Activated T-helper 17 cell treated with anti-CD3 and anti-CD28 coated beads, Interleukin-2, amount 50 U/mL, for 72 hours (primary cell): ENCODE measurements at regions not wholly inside any gene's neighbourhood (a gene's known extent, or its start where the extent isn't known, plus 50 kb on each side); places are given as distances from the start of the nearest gene placed in this dataset.
A peak's percentile ranks its signal among the peaks of the same experiment; 100 is the strongest.

Experiments used
- ATAC-seq: fragments of 150-1000 bp; cut with Tn5 transposase; replicated peaks from 2 replicates; pipeline ENCODE4 v1.10.0; 2021; ENCODE audit warnings: mild to moderate bottlenecking, moderate library complexity
- H3K27ac Mint-ChIP-seq: one replicate; pipeline ENCODE4 v1.8.0; 2022; ENCODE audit warnings: mixed read lengths
- H3K27me3 Mint-ChIP-seq: one replicate; pipeline ENCODE4 v1.8.0; 2022; ENCODE audit warnings: mixed read lengths
- H3K36me3 Mint-ChIP-seq: one replicate; pipeline ENCODE4 v1.8.0; 2022; ENCODE audit warnings: low read depth, mild to moderate bottlenecking, mixed read lengths
- H3K4me1 Mint-ChIP-seq: one replicate; pipeline ENCODE4 v1.8.0; 2022; ENCODE audit warnings: mixed read lengths
- H3K4me3 Mint-ChIP-seq: one replicate; pipeline ENCODE4 v1.8.0; 2022; ENCODE audit warnings: mild to moderate bottlenecking, mixed read lengths
- H3K9me3 Mint-ChIP-seq: one replicate; pipeline ENCODE4 v1.8.0; 2022; ENCODE audit warnings: mixed read lengths

- Mint-ChIP-seq H3K9me3 (no peaks in the 10 kb centered on the region), H3K4me1 (no peaks in the 10 kb centered on the region), H3K4me3 (no peak overlapping the region), H3K27ac (no peak overlapping the region), H3K36me3 (no peaks in the 10 kb centered on the region), H3K27me3 (peaks cover 26% of the 10 kb centered on the region)
- ATAC-seq, result no peak
Measured at GRCh38 chr19:28730791-28731512, 482.0 kb downstream of the UQCRFS1 start.

GRCh38 chr19:28727480-28728159 is 485.3 kb downstream of the UQCRFS1 start:
- H3K27ac Mint-ChIP-seq, result no peak overlapping the region
- no peaks in the 10 kb centered on the region for H3K36me3 Mint-ChIP-seq
- no peaks in the 10 kb centered on the region for H3K4me1 Mint-ChIP-seq
- no peaks in the 10 kb centered on the region for H3K9me3 Mint-ChIP-seq
- ATAC-seq, result peak; percentile 70
- H3K4me3 Mint-ChIP-seq, result no peak overlapping the region
- H3K27me3 Mint-ChIP-seq, result peaks cover 27% of the 10 kb centered on the region

GRCh38 chr19:28726533-28727479 is 486.1 kb downstream of the UQCRFS1 start:
- Mint-ChIP-seq H3K4me3 (peak overlapping the region; percentile 0), H3K27ac (no peak overlapping the region), H3K27me3 (peaks cover 27% of the 10 kb centered on the region), H3K9me3 (no peaks in the 10 kb centered on the region), H3K4me1 (no peaks in the 10 kb centered on the region), H3K36me3 (no peaks in the 10 kb centered on the region)
- ATAC-seq, result no peak

- Mint-ChIP-seq H3K4me1 (no peaks in the 10 kb centered on the region), H3K27me3 (no peaks in the 10 kb centered on the region), H3K27ac (no peak overlapping the region), H3K4me3 (no peak overlapping the region), H3K9me3 (no peaks in the 10 kb centered on the region), H3K36me3 (no peaks in the 10 kb centered on the region)
- ATAC-seq, result no peak
Measured at GRCh38 chr19:28718909-28719308, 494.0 kb downstream of the UQCRFS1 start.

- Mint-ChIP-seq H3K4me3 (no peak overlapping the region), H3K27ac (no peak overlapping the region), H3K4me1 (no peaks in the 10 kb centered on the region), H3K27me3 (peaks cover 10% of the 10 kb centered on the region), H3K9me3 (no peaks in the 10 kb centered on the region), H3K36me3 (no peaks in the 10 kb centered on the region)
- no peak for ATAC-seq
Measured at GRCh38 chr19:28715157-28715556, 497.8 kb downstream of the UQCRFS1 start.

GRCh38 chr19:28711411-28711810 is 501.5 kb downstream of the UQCRFS1 start:
- Mint-ChIP-seq H3K9me3 (no peaks in the 10 kb centered on the region), H3K4me1 (no peaks in the 10 kb centered on the region), H3K4me3 (no peak overlapping the region), H3K27ac (no peak overlapping the region), H3K27me3 (peaks cover 10% of the 10 kb centered on the region), H3K36me3 (no peaks in the 10 kb centered on the region)
- no peak for ATAC-seq

GRCh38 chr19:28710278-28710677 is 502.7 kb downstream of the UQCRFS1 start:
- Mint-ChIP-seq H3K4me3 (no peak overlapping the region), H3K36me3 (no peaks in the 10 kb centered on the region), H3K27ac (no peak overlapping the region), H3K27me3 (peaks cover 10% of the 10 kb centered on the region), H3K9me3 (no peaks in the 10 kb centered on the region), H3K4me1 (no peaks in the 10 kb centered on the region)
- ATAC-seq, result no peak

- H3K27me3 Mint-ChIP-seq, result no peaks in the 10 kb centered on the region
Measured at GRCh38 chr19:28706693-28707092, 506.3 kb downstream of the UQCRFS1 start.

GRCh38 chr19:28705008-28705407 is 507.9 kb downstream of the UQCRFS1 start:
- H3K27ac Mint-ChIP-seq, result no peak overlapping the region
- H3K27me3 Mint-ChIP-seq, result no peaks in the 10 kb centered on the region
- no peak overlapping the region for H3K4me3 Mint-ChIP-seq
- no peaks in the 10 kb centered on the region for H3K36me3 Mint-ChIP-seq
- H3K4me1 Mint-ChIP-seq, result no peaks in the 10 kb centered on the region
- ATAC-seq, result no peak
- no peaks in the 10 kb centered on the region for H3K9me3 Mint-ChIP-seq

More at GRCh38 chr19:28706693-28707092, 506.3 kb downstream of the UQCRFS1 start:
- Mint-ChIP-seq H3K36me3 (no peaks in the 10 kb centered on the region), H3K9me3 (no peaks in the 10 kb centered on the region), H3K27ac (no peak overlapping the region), H3K4me3 (no peak overlapping the region), H3K4me1 (no peaks in the 10 kb centered on the region)
- ATAC-seq, result no peak

- H3K9me3 Mint-ChIP-seq, result no peaks in the 10 kb centered on the region
- H3K27me3 Mint-ChIP-seq, result no peaks in the 10 kb centered on the region
- H3K4me3 Mint-ChIP-seq, result no peak overlapping the region
- no peaks in the 10 kb centered on the region for H3K36me3 Mint-ChIP-seq
- ATAC-seq, result peak; percentile 28
- H3K27ac Mint-ChIP-seq, result no peak overlapping the region
- no peaks in the 10 kb centered on the region for H3K4me1 Mint-ChIP-seq
Measured at GRCh38 chr19:28703400-28703956, 509.5 kb downstream of the UQCRFS1 start.

- Mint-ChIP-seq H3K27ac (no peak overlapping the region), H3K4me1 (no peaks in the 10 kb centered on the region), H3K4me3 (no peak overlapping the region), H3K27me3 (no peaks in the 10 kb centered on the region), H3K9me3 (no peaks in the 10 kb centered on the region), H3K36me3 (no peaks in the 10 kb centered on the region)
- no peak for ATAC-seq
Measured at GRCh38 chr19:28701491-28701890, 511.5 kb downstream of the UQCRFS1 start.

- Mint-ChIP-seq H3K27me3 (no peaks in the 10 kb centered on the region), H3K9me3 (no peaks in the 10 kb centered on the region), H3K4me1 (no peaks in the 10 kb centered on the region), H3K27ac (no peak overlapping the region), H3K4me3 (no peak overlapping the region), H3K36me3 (no peaks in the 10 kb centered on the region)
- ATAC-seq, result no peak
Measured at GRCh38 chr19:28700176-28700575, 512.8 kb downstream of the UQCRFS1 start.

GRCh38 chr19:28697308-28697707 is 515.6 kb downstream of the UQCRFS1 start:
- Mint-ChIP-seq H3K4me3 (no peak overlapping the region), H3K9me3 (no peaks in the 10 kb centered on the region), H3K4me1 (no peaks in the 10 kb centered on the region), H3K27ac (no peak overlapping the region), H3K36me3 (no peaks in the 10 kb centered on the region), H3K27me3 (no peaks in the 10 kb centered on the region)
- no peak for ATAC-seq

GRCh38 chr19:28694812-28695211 is 518.1 kb downstream of the UQCRFS1 start:
- ATAC-seq, result no peak
- Mint-ChIP-seq H3K27me3 (no peaks in the 10 kb centered on the region), H3K9me3 (no peaks in the 10 kb centered on the region), H3K4me3 (no peak overlapping the region), H3K27ac (no peak overlapping the region), H3K36me3 (no peaks in the 10 kb centered on the region), H3K4me1 (no peaks in the 10 kb centered on the region)
